Adrenal gland (tissue), 9 donors: ENCODE measurements at regions not wholly inside any gene's neighbourhood (a gene's known extent, or its start where the extent isn't known, plus 50 kb on each side); places are given as distances from the start of the nearest gene placed in this dataset.

Source experiments
- DNase-seq, 7 donors: peaks; one replicate each; pipeline ENCODE4 v3.0.0-alpha.2; 2019 to 2020
- H3K27ac ChIP-seq, 5 donors: fragments of 200-600 bp; sonication (generic) in 4 of 5; 1 replicate in 3 of 5; 2 replicates in 2 of 5; pipeline versions ENCODE4 v1.5.1 to v1.8.0; 2016 to 2020; ENCODE audit warnings: mild to moderate bottlenecking in 1 of 5
- H3K27me3 ChIP-seq: fragments of 200-600 bp; 2 replicates; pipeline ENCODE4 v1.8.0; 2021
- H3K36me3 ChIP-seq, 2 donors: fragments of 200-600 bp; replicated peaks in 1 of 2; 1 replicate in 1 of 2; 2 replicates in 1 of 2; pipeline versions ENCODE4 v1.5.1 to v1.8.0; 2018 to 2022
- H3K4me1 ChIP-seq, 2 donors: fragments of 200-600 bp; replicated peaks in 1 of 2; 1 replicate in 1 of 2; 2 replicates in 1 of 2; pipeline versions ENCODE4 v1.5.1 to v1.8.0; 2018 to 2021
- H3K4me3 ChIP-seq, 4 donors: fragments of 200-600 bp; sonication (generic) in 3 of 4; one replicate each; pipeline ENCODE4 v1.5.1; 2016 to 2018
- H3K9me3 ChIP-seq, 3 donors: fragments of 200-600 bp; sonication (generic) in 1 of 3; replicated peaks in 1 of 3; 1 replicate in 2 of 3; 2 replicates in 1 of 3; pipeline versions ENCODE4 v1.5.1 to v1.8.0; 2016 to 2021
- CTCF ChIP-seq, 6 experiments: fragments of 450-650 bp in 4 of 6; fragments of 200-600 bp in 2 of 6; sonication (generic) in 1 of 6; IDR thresholded peaks; 1 replicate in 5 of 6; 2 replicates in 1 of 6; pipeline versions ENCODE4 v1.5.1 to v1.8.0; 2016 to 2021; ENCODE audit warnings: antibody characterized with exemption in 6 of 6, mild to moderate bottlenecking in 2 of 6, moderate library complexity in 1 of 6
- POLR2A ChIP-seq, 2 donors: fragments of 450-650 bp; IDR thresholded peaks; one replicate each; pipeline ENCODE4 v1.6.1; 2017; ENCODE audit warnings: antibody characterized with exemption in 2 of 2, mild to moderate bottlenecking in 2 of 2, moderate library complexity in 1 of 2
- WGBS, 4 donors: extraction: QIAGEN DNeasy Blood & Tissue Kit in 2 of 4; methylation state at CpG; one replicate each; pipeline versions ENCODE4 v1.1.5 to v1.1.7; 2013 to 2017; 5-methylcytosine and 5-hydroxymethylcytosine counted together
- intact Hi-C, 2 donors: fragments of 100-400 bp; cut with DNase I; formaldehyde crosslinking; loops; one replicate each; pipeline versions ENCODE4 v1.14.1 to v1.15.0; 2022 to 2023
- donor health status: healthy with polysubstance abuse.
- donor health status: Bipolar disorder and iron deficiency.
- donor health status: DM: yes; HTN: yes; CAD: no.
- donor health status: DM: no; HTN: no; CAD: no.
- donor health status: DM: no; HTN: no; CAD: no.

DNA sequence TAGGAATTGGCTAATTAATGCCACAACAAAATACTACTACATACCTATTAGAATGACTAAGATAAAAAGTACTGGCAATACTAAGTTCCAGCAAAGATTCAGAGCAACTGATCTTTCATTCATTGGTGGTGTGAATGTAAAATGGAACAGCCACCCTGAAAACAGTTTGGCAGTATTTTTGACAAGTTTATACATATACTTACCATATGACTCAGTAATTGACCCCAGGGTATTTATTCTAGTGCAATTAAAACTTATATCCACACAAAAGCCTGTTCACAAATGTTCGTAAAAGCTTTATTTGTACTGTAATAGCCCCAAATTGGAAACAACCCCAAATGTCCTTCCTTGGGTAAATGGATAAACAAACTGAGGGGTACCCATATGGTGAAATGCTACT is 270.8 kb upstream of the ACTBL2 start:
- TF ChIP-seq POLR2A (IDR thresholded peaks at IDR 0.05) (no peak), CTCF (IDR thresholded peaks at IDR 0.05) (no peak)
- DNase-seq: no peak
- no peaks in the 10 kb centered on the region for H3K36me3 ChIP-seq
- H3K27ac ChIP-seq: no peak overlapping the region
- no peaks in the 10 kb centered on the region for H3K4me1 ChIP-seq
- H3K27me3 ChIP-seq: no peaks in the 10 kb centered on the region
- 83 to 95% (median 88%) methylated on average over 1 of the region's 1 CpG for whole genome bisulfite sequencing, 4 donors
- intact Hi-C loops: no loop called here
- no peaks in the 10 kb centered on the region for H3K9me3 ChIP-seq
- no peak overlapping the region for H3K4me3 ChIP-seq

DNA sequence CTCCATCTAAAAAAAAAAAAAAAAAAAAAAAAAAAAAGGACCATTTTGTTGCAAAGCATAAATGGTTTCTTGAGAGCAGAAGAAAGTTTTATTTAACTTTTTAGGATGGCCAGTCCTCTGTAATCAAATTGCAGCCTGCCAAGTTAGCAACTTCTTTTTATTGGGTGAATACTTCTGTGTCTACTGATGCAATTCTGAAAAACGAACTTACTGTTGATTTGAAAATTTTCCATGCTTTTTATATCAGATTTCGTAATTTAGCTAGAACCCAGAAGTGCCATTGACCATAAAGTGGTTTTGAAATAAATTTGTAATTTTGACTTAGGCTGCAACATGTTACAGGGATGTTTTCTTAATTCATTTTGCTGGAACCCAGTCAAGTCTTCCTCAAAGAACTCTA is 269.1 kb upstream of the ACTBL2 start:
- Histone ChIP-seq H3K36me3 (no peaks in the 10 kb centered on the region), H3K27ac (no peak overlapping the region), H3K27me3 (no peaks in the 10 kb centered on the region), H3K9me3 (no peaks in the 10 kb centered on the region), H3K4me3 (no peak overlapping the region), H3K4me1 (no peaks in the 10 kb centered on the region)
- intact Hi-C loops: no loop called here
- TF ChIP-seq CTCF (IDR thresholded peaks at IDR 0.05) (no peak), POLR2A (IDR thresholded peaks at IDR 0.05) (no peak)
- 19 to 24% (median 22%) methylated on average over 2 of the region's 2 CpGs for WGBS, 4 donors
- no peak for DNase-seq

- intact Hi-C loops: no loop called here
- DNase-seq: no peak
- 85 to 96% (median 89%) methylated on average over 7 to 9 of the region's 9 CpGs for WGBS, 4 donors
- H3K4me1 ChIP-seq: no peaks in the 10 kb centered on the region
- H3K36me3 ChIP-seq: no peaks in the 10 kb centered on the region
- TF ChIP-seq CTCF (IDR thresholded peaks at IDR 0.05) (no peak), POLR2A (IDR thresholded peaks at IDR 0.05) (no peak)
- no peak overlapping the region for H3K4me3 ChIP-seq
- H3K27ac ChIP-seq: no peak overlapping the region
- H3K27me3 ChIP-seq: no peaks in the 10 kb centered on the region
- no peaks in the 10 kb centered on the region for H3K9me3 ChIP-seq
Measured at GRCh38 chr5:57750891-57751290, 268.3 kb upstream of the ACTBL2 start.

DNA sequence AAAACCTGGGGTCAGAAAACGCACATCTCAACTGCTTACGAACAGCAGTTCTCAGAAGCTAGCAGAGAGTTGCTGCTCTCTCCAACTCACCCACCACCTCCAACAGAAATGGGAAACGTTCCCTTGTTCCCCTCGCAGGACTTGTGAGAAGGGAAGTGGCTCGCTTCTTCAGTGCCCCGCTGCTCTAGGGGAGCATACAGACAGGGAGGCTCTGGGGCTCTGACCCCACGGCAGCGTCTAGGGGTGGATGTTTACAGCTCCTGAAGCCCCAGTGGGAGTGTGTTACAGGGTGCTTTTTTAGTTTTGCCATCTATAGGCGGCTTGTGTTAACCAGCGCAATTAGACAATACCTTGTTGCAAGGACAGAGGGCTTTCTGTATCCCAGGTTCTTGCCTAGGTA is 267.7 kb upstream of the ACTBL2 start:
- H3K27me3 ChIP-seq: no peaks in the 10 kb centered on the region
- H3K9me3 ChIP-seq: no peaks in the 10 kb centered on the region
- no peak overlapping the region for H3K27ac ChIP-seq
- H3K4me3 ChIP-seq: no peak overlapping the region
- no peaks in the 10 kb centered on the region for H3K36me3 ChIP-seq
- no peaks in the 10 kb centered on the region for H3K4me1 ChIP-seq
- WGBS, 4 donors: 90 to 95% (median 93%) methylated on average over 10 of the region's 10 CpGs
- TF ChIP-seq CTCF (IDR thresholded peaks at IDR 0.05) (no peak), POLR2A (IDR thresholded peaks at IDR 0.05) (no peak)
- intact Hi-C loops: no loop called here
- no peak for DNase-seq
